RWPE1 (cell line): ENCODE measurements at regions not wholly inside any gene's neighbourhood (a gene's known extent, or its start where the extent isn't known, plus 50 kb on each side); places are given as distances from the start of the nearest gene placed in this dataset.
"Not testable (repeated sequence)": the region's sequence is repeated elsewhere in the genome, so short reads cannot be mapped to it uniquely, and the experiment has no call there.

Experiments
- CTCF ChIA-PET: fragments of 350-600 bp; sonication (Branson Sonifier 250); formaldehyde crosslinking; extraction: SDS; loops from one replicate; lab custom pipeline; 2021; lab: Yijun Ruan, JAX
- POLR2A ChIA-PET: fragments of 400-600 bp; formaldehyde crosslinking; extraction: SDS; loops from one replicate; lab custom pipeline; 2020; ENCODE audit warnings: antibody characterized with exemption; ENCODE audit not compliant: low non-redundant PET; lab: Yijun Ruan, JAX
- DNase-seq: peaks from one replicate; pipeline ENCODE4 v3.0.0; 2012; ENCODE audit warnings: low spot score
- H3K27ac ChIP-seq: fragments of 450-650 bp; 2 replicates; pipeline ENCODE4 v1.5.1; 2017
- CTCF ChIP-seq: fragments of 450-650 bp; conservative IDR thresholded peaks from 2 replicates; pipeline ENCODE4 v1.5.1; 2017; ENCODE audit warnings: low read depth, mild to moderate bottlenecking

- no peak for TF ChIP-seq CTCF
- POLR2A ChIA-PET = no interaction called here
- CTCF ChIA-PET = no interaction called here
- no peak overlapping the region for H3K27ac ChIP-seq
- no peak for DNase-seq
These were observed 202.7 kb upstream of the GPC6 start for GRCh38 chr13:93023929-93024328.

- no peak for TF ChIP-seq CTCF
- ChIA-PET CTCF (no interaction called here), POLR2A (no interaction called here)
- H3K27ac ChIP-seq = no peak overlapping the region
- no peak for DNase-seq
These were observed 200.6 kb upstream of the GPC6 start for GRCh38 chr13:93025984-93026383.

- no peak for DNase-seq
- H3K27ac ChIP-seq = no peak overlapping the region
- TF ChIP-seq CTCF = no peak
- POLR2A ChIA-PET = no interaction called here
- CTCF ChIA-PET = no interaction called here
These were observed 197.1 kb upstream of the GPC6 start for GRCh38 chr13:93029536-93029935.

GRCh38 chr13:93036380-93036779 is 190.2 kb upstream of the GPC6 start:
- CTCF ChIA-PET = no interaction called here
- no peak for DNase-seq
- POLR2A ChIA-PET = no interaction called here
- TF ChIP-seq CTCF = no peak
- no peak overlapping the region for H3K27ac ChIP-seq

GRCh38 chr13:93037780-93038179 is 188.8 kb upstream of the GPC6 start:
- POLR2A ChIA-PET = no interaction called here
- CTCF ChIA-PET = no interaction called here
- no peak for TF ChIP-seq CTCF
- H3K27ac ChIP-seq = no peak overlapping the region
- no peak for DNase-seq

- CTCF ChIA-PET = no interaction called here
- no peak for TF ChIP-seq CTCF
- POLR2A ChIA-PET = no interaction called here
- DNase-seq = no peak
- H3K27ac ChIP-seq = no peak overlapping the region
These were observed 188.4 kb upstream of the GPC6 start for GRCh38 chr13:93038187-93038586.

GRCh38 chr13:93039131-93039530 is 187.5 kb upstream of the GPC6 start:
- ChIA-PET CTCF (no interaction called here), POLR2A (no interaction called here)
- no peak for DNase-seq
- TF ChIP-seq CTCF = no peak
- no peak overlapping the region for H3K27ac ChIP-seq

- POLR2A ChIA-PET, CTCF ChIA-PET, DNase-seq, H3K27ac ChIP-seq: not testable (repeated sequence)
These were observed 185.0 kb upstream of the GPC6 start for GRCh38 chr13:93041566-93041965.
